Testis (tissue), 2 donors: ENCODE measurements at regions not wholly inside any gene's neighbourhood (a gene's known extent, or its start where the extent isn't known, plus 50 kb on each side); places are given as distances from the start of the nearest gene placed in this dataset.

Source experiments
- CTCF ChIP-seq, 3 experiments: fragments of 450-650 bp in 2 of 3; fragments of 200-600 bp in 1 of 3; sonication (generic) in 1 of 3; IDR thresholded peaks; one replicate each; pipeline ENCODE4 v1.5.1; 2016 to 2019; ENCODE audit warnings: antibody characterized with exemption in 3 of 3, mild to moderate bottlenecking in 2 of 3, moderate library complexity in 1 of 3
- POLR2A ChIP-seq: fragments of 450-650 bp; IDR thresholded peaks from one replicate; pipeline ENCODE4 v1.6.1; 2017; ENCODE audit warnings: antibody characterized with exemption, mild to moderate bottlenecking, moderate library complexity

DNA sequence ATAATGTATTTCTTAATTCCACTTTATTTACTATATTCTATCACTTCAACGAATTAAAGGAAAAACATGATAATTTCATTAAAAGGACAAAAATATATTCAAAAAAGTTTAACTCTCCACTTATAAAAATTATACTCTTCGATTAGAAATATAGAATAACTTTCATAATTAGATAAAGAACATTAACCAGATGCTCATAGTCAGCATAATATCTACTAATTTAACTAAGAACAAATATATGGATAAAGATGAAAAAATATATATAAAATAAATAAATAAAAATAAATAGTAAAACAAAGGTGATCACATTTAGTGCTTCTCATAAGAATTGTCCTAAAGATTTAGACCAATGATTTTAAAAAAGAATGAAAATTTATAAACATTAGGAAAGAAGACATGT, 1065.2 kb upstream of the CNTN5 start:
- TF ChIP-seq POLR2A, result no peak
- TF ChIP-seq CTCF (IDR thresholded peaks at IDR 0.05), result no peak
